Tibial nerve (tissue), 4 donors: ENCODE measurements at regions not wholly inside any gene's neighbourhood (a gene's known extent, or its start where the extent isn't known, plus 50 kb on each side); places are given as distances from the start of the nearest gene placed in this dataset.

ENCODE experiments used
- DNase-seq, 2 donors: peaks; one replicate each; pipeline ENCODE4 v3.0.0-alpha.2; 2019; ENCODE audit warnings: low spot score in 2 of 2
- H3K27ac ChIP-seq, 4 donors: fragments of 200-600 bp; sonication (generic) in 3 of 4; one replicate each; pipeline ENCODE4 v1.5.1; 2017 to 2019; ENCODE audit warnings: mild to moderate bottlenecking in 1 of 4
- H3K27me3 ChIP-seq, 2 donors: fragments of 200-600 bp; sonication (generic) in 1 of 2; one replicate each; pipeline versions ENCODE4 v1.5.1 to v1.6.0; 2017 to 2019
- H3K36me3 ChIP-seq, 3 donors: fragments of 200-600 bp; sonication (generic); one replicate each; pipeline ENCODE4 v1.5.1; 2018 to 2019
- H3K4me1 ChIP-seq, 4 donors: fragments of 200-600 bp; sonication (generic) in 3 of 4; one replicate each; pipeline ENCODE4 v1.5.1; 2017 to 2019
- H3K4me3 ChIP-seq, 4 donors: fragments of 200-600 bp; sonication (generic) in 3 of 4; one replicate each; pipeline ENCODE4 v1.5.1; 2017 to 2019; ENCODE audit warnings: mild to moderate bottlenecking in 1 of 4, moderate library complexity in 1 of 4
- H3K9me3 ChIP-seq, 4 donors: fragments of 200-600 bp; sonication (generic) in 3 of 4; one replicate each; pipeline ENCODE4 v1.5.1; 2017 to 2019
- EP300 ChIP-seq, 2 donors: sonication (generic); formaldehyde crosslinking; IDR thresholded peaks; one replicate each; pipeline ENCODE4 v1.6.1; 2017; ENCODE audit warnings: antibody characterized with exemption in 2 of 2, mild to moderate bottlenecking in 1 of 2
- POLR2A ChIP-seq, 2 donors: fragments of 450-650 bp; IDR thresholded peaks; one replicate each; pipeline ENCODE4 v1.6.1; 2017; ENCODE audit warnings: antibody characterized with exemption in 2 of 2, mild to moderate bottlenecking in 2 of 2, moderate library complexity in 2 of 2
- WGBS, 2 donors: methylation state at CpG; one replicate each; pipeline ENCODE4 v1.1.5; 2018; 5-methylcytosine and 5-hydroxymethylcytosine counted together
- TF ChIP-seq, protein P1 (sequence below), 5 experiments: fragments of 200-600 bp in 3 of 5; fragments of 450-650 bp in 2 of 5; sonication (generic) in 3 of 5; IDR thresholded peaks; one replicate each; pipeline ENCODE4 v1.5.1; 2016 to 2019; ENCODE audit warnings: antibody characterized with exemption in 5 of 5, mild to moderate bottlenecking in 3 of 5, moderate library complexity in 2 of 5

DNA sequence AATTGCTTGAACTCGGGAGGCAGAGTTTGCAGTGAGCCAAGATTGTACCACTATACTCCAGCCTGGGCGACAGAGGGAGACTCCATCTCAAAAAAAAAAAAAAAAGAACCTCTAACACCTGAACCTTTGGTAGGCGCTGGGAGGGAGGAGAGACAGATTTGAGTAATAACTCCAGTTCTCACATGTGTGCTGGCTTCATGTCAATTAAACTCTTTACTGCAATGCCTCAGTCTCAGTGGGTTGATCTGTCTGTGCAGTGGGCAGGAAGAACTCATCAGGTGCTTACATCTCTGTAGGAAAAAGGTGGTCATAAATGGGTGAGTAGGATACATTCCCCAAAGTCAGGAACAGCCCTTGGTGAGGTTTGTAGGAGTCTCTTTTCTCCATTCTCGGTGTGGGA lies 85.1 kb upstream of the ABCC4 start:
- H3K4me3 ChIP-seq, result no peak overlapping the region
- no peak overlapping the region for H3K27ac ChIP-seq
- WGBS, 2 donors, result 67 to 91% methylated on average over 4 of the region's 4 CpGs
- H3K27me3 ChIP-seq, result no peaks in the 10 kb centered on the region
- no peak for DNase-seq
- peaks cover 0 to 13% (median 0%) of the 10 kb centered on the region in 4 donors for H3K4me1 ChIP-seq
- H3K9me3 ChIP-seq, result no peaks in the 10 kb centered on the region
- no peaks in the 10 kb centered on the region for H3K36me3 ChIP-seq
- TF ChIP-seq, protein P1, sequence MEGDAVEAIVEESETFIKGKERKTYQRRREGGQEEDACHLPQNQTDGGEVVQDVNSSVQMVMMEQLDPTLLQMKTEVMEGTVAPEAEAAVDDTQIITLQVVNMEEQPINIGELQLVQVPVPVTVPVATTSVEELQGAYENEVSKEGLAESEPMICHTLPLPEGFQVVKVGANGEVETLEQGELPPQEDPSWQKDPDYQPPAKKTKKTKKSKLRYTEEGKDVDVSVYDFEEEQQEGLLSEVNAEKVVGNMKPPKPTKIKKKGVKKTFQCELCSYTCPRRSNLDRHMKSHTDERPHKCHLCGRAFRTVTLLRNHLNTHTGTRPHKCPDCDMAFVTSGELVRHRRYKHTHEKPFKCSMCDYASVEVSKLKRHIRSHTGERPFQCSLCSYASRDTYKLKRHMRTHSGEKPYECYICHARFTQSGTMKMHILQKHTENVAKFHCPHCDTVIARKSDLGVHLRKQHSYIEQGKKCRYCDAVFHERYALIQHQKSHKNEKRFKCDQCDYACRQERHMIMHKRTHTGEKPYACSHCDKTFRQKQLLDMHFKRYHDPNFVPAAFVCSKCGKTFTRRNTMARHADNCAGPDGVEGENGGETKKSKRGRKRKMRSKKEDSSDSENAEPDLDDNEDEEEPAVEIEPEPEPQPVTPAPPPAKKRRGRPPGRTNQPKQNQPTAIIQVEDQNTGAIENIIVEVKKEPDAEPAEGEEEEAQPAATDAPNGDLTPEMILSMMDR (IDR thresholded peaks at IDR 0.05), result no peak
- TF ChIP-seq POLR2A (IDR thresholded peaks at IDR 0.05) (no peak), EP300 (IDR thresholded peaks at IDR 0.05) (no peak)

DNA sequence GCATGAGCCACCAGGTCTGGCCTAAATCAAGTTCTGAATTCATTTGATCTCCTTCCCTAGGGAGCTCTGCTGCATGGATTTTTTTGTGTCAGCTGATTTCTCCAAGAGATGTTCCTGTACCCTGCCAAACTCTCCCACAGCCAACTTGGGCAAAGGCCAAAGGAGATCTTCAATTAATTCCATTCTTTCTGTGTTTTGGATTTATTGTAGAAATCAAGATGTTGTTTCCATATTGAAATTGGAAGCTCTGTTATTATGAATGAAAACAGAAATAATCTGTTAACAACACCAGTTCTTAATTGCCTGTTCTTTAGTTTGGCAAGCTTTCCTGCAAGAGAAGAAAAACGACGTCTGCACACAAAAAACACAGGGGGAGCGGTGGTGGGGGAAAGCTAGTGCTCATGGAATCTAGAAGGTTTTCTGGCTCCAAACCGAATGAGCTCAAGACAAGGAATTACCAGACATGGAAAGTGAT lies 86.5 kb upstream of the ABCC4 start:
- H3K27me3 ChIP-seq, result no peaks in the 10 kb centered on the region
- peaks cover 0 to 12% (median 0%) of the 10 kb centered on the region in 4 donors for H3K4me1 ChIP-seq
- WGBS, 2 donors, result 21 to 41% methylated on average over 4 of the region's 4 CpGs
- TF ChIP-seq EP300 (IDR thresholded peaks at IDR 0.05), result peak in 1 of 2 donors; percentile 33
- TF ChIP-seq, protein P1 (IDR thresholded peaks at IDR 0.05), result no peak
- TF ChIP-seq POLR2A (IDR thresholded peaks at IDR 0.05), result no peak
- H3K4me3 ChIP-seq, result no peak overlapping the region
- no peaks in the 10 kb centered on the region for H3K36me3 ChIP-seq
- no peak overlapping the region for H3K27ac ChIP-seq
- no peaks in the 10 kb centered on the region for H3K9me3 ChIP-seq
- peak in 1 of 2 donors; percentile 24 for DNase-seq

DNA sequence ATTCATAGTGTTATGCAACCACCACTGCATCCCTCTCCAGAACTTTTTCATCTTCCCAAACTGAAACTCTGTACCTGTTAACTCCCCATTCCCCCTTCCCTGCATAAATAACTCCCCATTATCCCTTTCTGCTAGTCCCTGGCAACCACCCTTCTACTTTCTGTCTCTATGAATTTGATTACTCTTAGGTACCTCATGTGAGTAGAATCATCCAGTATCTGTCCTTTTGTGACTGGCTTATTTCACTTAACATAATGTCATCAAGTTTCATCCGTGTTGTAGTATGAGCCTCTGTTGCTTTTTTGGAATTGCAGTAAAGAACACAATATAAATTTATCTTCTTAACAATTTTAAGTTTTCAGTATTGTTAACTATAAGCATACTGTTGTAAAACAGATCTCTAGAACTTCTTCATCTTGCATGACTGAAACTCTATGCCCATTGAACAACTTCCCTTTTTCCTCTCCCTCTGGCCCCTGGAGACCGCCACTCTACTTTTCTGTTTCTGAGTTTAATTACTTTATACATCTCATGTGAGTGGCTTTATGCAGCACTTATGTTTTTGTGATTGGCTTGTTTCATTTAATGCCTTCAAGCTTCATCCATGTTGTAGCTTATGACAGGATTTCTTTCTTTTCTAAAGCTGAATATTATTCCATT lies 87.3 kb upstream of the ABCC4 start:
- Histone ChIP-seq H3K9me3 (no peaks in the 10 kb centered on the region), H3K27me3 (no peaks in the 10 kb centered on the region), H3K36me3 (no peaks in the 10 kb centered on the region), H3K27ac (no peak overlapping the region), H3K4me3 (no peak overlapping the region), H3K4me1 (peaks cover 0 to 12% (median 0%) of the 10 kb centered on the region in 4 donors)
- DNase-seq, result no peak
- TF ChIP-seq EP300 (IDR thresholded peaks at IDR 0.05), result no peak
- TF ChIP-seq, protein P1 (IDR thresholded peaks at IDR 0.05), result no peak
- no peak for TF ChIP-seq POLR2A (IDR thresholded peaks at IDR 0.05)
- WGBS, 2 donors, result 80 to 83% methylated on average over 2 of the region's 2 CpGs

DNA sequence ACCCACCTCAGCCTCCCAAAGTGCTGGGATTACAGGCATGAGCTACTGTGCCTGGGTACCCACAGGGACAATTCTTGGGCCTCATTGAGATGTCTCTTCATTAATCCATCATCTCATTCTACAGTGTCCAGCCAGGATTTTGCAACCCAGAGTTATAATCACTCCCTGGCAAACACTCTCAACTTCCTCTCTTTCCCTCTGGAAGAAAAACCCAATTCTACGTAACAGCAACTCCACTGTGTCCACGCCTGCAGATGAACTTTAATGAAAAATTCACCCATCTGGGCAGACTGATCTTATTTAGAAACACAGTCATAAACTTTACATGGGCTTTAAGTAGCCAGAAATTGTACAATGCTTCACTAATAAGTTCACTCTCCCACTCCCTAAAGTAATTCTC lies 90.1 kb upstream of the ABCC4 start:
- Histone ChIP-seq H3K4me3 (no peak overlapping the region), H3K4me1 (peaks cover 0 to 12% (median 0%) of the 10 kb centered on the region in 4 donors), H3K36me3 (no peaks in the 10 kb centered on the region), H3K9me3 (no peaks in the 10 kb centered on the region), H3K27ac (no peak overlapping the region), H3K27me3 (no peaks in the 10 kb centered on the region)
- TF ChIP-seq POLR2A (IDR thresholded peaks at IDR 0.05) (no peak), EP300 (IDR thresholded peaks at IDR 0.05) (no peak)
- TF ChIP-seq, protein P1 (IDR thresholded peaks at IDR 0.05), result no peak
- no peak for DNase-seq
- WGBS, 2 donors, result 74 to 79% methylated on average over 2 of the region's 2 CpGs

DNA sequence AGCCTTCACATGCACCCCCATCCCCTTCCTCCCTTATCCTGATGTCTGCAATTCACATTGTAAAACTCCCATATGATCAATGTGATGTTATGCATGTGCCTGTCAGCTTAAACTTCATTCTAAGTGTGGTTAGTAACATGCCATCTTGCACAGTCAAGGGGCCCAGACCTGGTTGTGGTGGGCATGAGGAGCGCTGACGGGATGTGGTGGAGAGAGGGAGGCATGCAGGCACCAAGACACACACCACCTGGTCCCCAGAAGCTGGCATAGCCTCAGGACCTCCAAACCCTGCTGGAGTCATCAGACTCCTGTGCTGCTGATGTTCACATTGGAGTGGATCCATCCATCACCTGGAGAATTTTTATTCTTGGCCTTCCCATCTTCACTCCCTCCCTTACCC lies 90.5 kb upstream of the ABCC4 start:
- DNase-seq, result no peak
- Histone ChIP-seq H3K4me3 (no peak overlapping the region), H3K9me3 (no peaks in the 10 kb centered on the region), H3K27me3 (no peaks in the 10 kb centered on the region), H3K36me3 (no peaks in the 10 kb centered on the region), H3K27ac (no peak overlapping the region), H3K4me1 (peaks cover 0 to 8% (median 0%) of the 10 kb centered on the region in 4 donors)
- 92 to 100% methylated on average over 2 of the region's 2 CpGs for WGBS, 2 donors
- TF ChIP-seq EP300 (IDR thresholded peaks at IDR 0.05), result no peak
